Immature natural killer cell (primary cell): ENCODE measurements at regions not wholly inside any gene's neighbourhood (a gene's known extent, or its start where the extent isn't known, plus 50 kb on each side); places are given as distances from the start of the nearest gene placed in this dataset.
"Not testable (repeated sequence)": the region's sequence is repeated elsewhere in the genome, so short reads cannot be mapped to it uniquely, and the experiment has no call there.

Experiments
- DNase-seq, 3 donors: peaks; one replicate each; pipeline ENCODE4 v3.0.0; 2022; ENCODE audit warnings: mixed read lengths in 1 of 3
- H3K27ac Mint-ChIP-seq, 6 donors: one replicate each; pipeline ENCODE4 v1.8.0; 2020; ENCODE audit warnings: mixed read lengths in 6 of 6, mild to moderate bottlenecking in 5 of 6, inconsistent platforms in 4 of 6, moderate library complexity in 3 of 6
- H3K27me3 Mint-ChIP-seq, 3 donors: one replicate each; pipeline ENCODE4 v1.8.0; 2020 to 2021; ENCODE audit warnings: low read depth in 3 of 3, mild to moderate bottlenecking in 3 of 3, mixed read lengths in 3 of 3, moderate library complexity in 3 of 3, inconsistent platforms in 1 of 3
- H3K36me3 Mint-ChIP-seq, 3 donors: one replicate each; pipeline ENCODE4 v1.8.0; 2020; ENCODE audit warnings: mixed read lengths in 3 of 3, inconsistent platforms in 2 of 3, mild to moderate bottlenecking in 2 of 3
- H3K4me1 Mint-ChIP-seq, 2 donors: one replicate each; pipeline ENCODE4 v1.8.0; 2020; ENCODE audit warnings: inconsistent platforms in 2 of 2, mild to moderate bottlenecking in 2 of 2, mixed read lengths in 2 of 2, moderate library complexity in 1 of 2
- H3K4me3 Mint-ChIP-seq, 5 donors: one replicate each; pipeline ENCODE4 v1.8.0; 2020; ENCODE audit warnings: mild to moderate bottlenecking in 5 of 5, mixed read lengths in 5 of 5, inconsistent platforms in 3 of 5, moderate library complexity in 3 of 5
- H3K9me3 Mint-ChIP-seq, 6 donors: one replicate each; pipeline ENCODE4 v1.8.0; 2020; ENCODE audit warnings: mild to moderate bottlenecking in 6 of 6, mixed read lengths in 6 of 6, inconsistent platforms in 4 of 6, moderate library complexity in 3 of 6

GRCh38 chr7:56491636-56492425 is 375.6 kb upstream of the NUPR2 start:
- no peaks in the 10 kb centered on the region for H3K4me1 Mint-ChIP-seq
- DNase-seq, result no peak
- no peak overlapping the region for H3K4me3 Mint-ChIP-seq
- H3K9me3 Mint-ChIP-seq, result peaks cover 30 to 61% (median 46%) of the 10 kb centered on the region in 6 donors
- H3K36me3 Mint-ChIP-seq, result peaks cover 0 to 8% (median 3%) of the 10 kb centered on the region in 3 donors
- H3K27me3 Mint-ChIP-seq, result no peaks in the 10 kb centered on the region
- H3K27ac Mint-ChIP-seq, result no peak overlapping the region

- Mint-ChIP-seq H3K9me3 (peaks cover 38 to 74% (median 68%) of the 10 kb centered on the region in 6 donors), H3K27me3 (peaks cover 0 to 2% (median 0%) of the 10 kb centered on the region in 3 donors), H3K4me1 (no peaks in the 10 kb centered on the region), H3K36me3 (peaks cover 9 to 13% (median 10%) of the 10 kb centered on the region in 3 donors), H3K4me3 (no peak overlapping the region), H3K27ac (no peak overlapping the region)
- no peak for DNase-seq
These were observed 367.8 kb upstream of the NUPR2 start for GRCh38 chr7:56483861-56484550.

GRCh38 chr7:56483153-56483552 is 366.9 kb upstream of the NUPR2 start:
- H3K36me3 Mint-ChIP-seq, result peaks cover 7 to 9% (median 9%) of the 10 kb centered on the region in 3 donors
- DNase-seq, result no peak
- no peak overlapping the region for H3K4me3 Mint-ChIP-seq
- no peak overlapping the region for H3K27ac Mint-ChIP-seq
- peaks cover 34 to 76% (median 71%) of the 10 kb centered on the region in 6 donors for H3K9me3 Mint-ChIP-seq
- no peaks in the 10 kb centered on the region for H3K4me1 Mint-ChIP-seq
- peaks cover 0 to 2% (median 0%) of the 10 kb centered on the region in 3 donors for H3K27me3 Mint-ChIP-seq

- H3K27me3 Mint-ChIP-seq, result peaks cover 0 to 4% (median 0%) of the 10 kb centered on the region in 3 donors
- H3K9me3 Mint-ChIP-seq, result peaks cover 36 to 80% (median 69%) of the 10 kb centered on the region in 6 donors
These were observed 363.5 kb upstream of the NUPR2 start for GRCh38 chr7:56479748-56480147.

GRCh38 chr7:56479136-56479535 is 362.9 kb upstream of the NUPR2 start:
- peaks cover 0 to 2% (median 0%) of the 10 kb centered on the region in 3 donors for H3K27me3 Mint-ChIP-seq
- peaks cover 7 to 15% (median 13%) of the 10 kb centered on the region in 3 donors for H3K36me3 Mint-ChIP-seq
- H3K4me1 Mint-ChIP-seq, result no peaks in the 10 kb centered on the region
- H3K9me3 Mint-ChIP-seq, result peaks cover 36 to 84% (median 65%) of the 10 kb centered on the region in 6 donors
- H3K27ac Mint-ChIP-seq, result no peak overlapping the region
- no peak for DNase-seq
- no peak overlapping the region for H3K4me3 Mint-ChIP-seq

More at GRCh38 chr7:56479748-56480147, 363.5 kb upstream of the NUPR2 start:
- no peak overlapping the region for H3K27ac Mint-ChIP-seq
- DNase-seq, result no peak
- no peak overlapping the region for H3K4me3 Mint-ChIP-seq
- H3K36me3 Mint-ChIP-seq, result peaks cover 7 to 15% (median 13%) of the 10 kb centered on the region in 3 donors
- no peaks in the 10 kb centered on the region for H3K4me1 Mint-ChIP-seq

- Mint-ChIP-seq H3K4me3 (no peak overlapping the region), H3K27me3 (peaks cover 0 to 3% (median 0%) of the 10 kb centered on the region in 3 donors), H3K27ac (no peak overlapping the region), H3K36me3 (peaks cover 3 to 8% (median 4%) of the 10 kb centered on the region in 3 donors), H3K9me3 (peaks cover 26 to 93% (median 70%) of the 10 kb centered on the region in 6 donors), H3K4me1 (no peaks in the 10 kb centered on the region)
- DNase-seq, result no peak
These were observed 358.1 kb upstream of the NUPR2 start for GRCh38 chr7:56474271-56474670.

GRCh38 chr7:56471811-56472210 is 355.6 kb upstream of the NUPR2 start:
- DNase-seq, result no peak
- Mint-ChIP-seq H3K9me3 (peaks cover 18 to 88% (median 67%) of the 10 kb centered on the region in 6 donors), H3K27ac (no peak overlapping the region), H3K27me3 (peaks cover 0 to 2% (median 0%) of the 10 kb centered on the region in 3 donors), H3K36me3 (peaks cover 0 to 7% (median 5%) of the 10 kb centered on the region in 3 donors), H3K4me1 (no peaks in the 10 kb centered on the region), H3K4me3 (no peak overlapping the region)

GRCh38 chr7:56466607-56467525 is 350.6 kb upstream of the NUPR2 start:
- not testable (repeated sequence) for H3K27ac Mint-ChIP-seq, H3K27me3 Mint-ChIP-seq, H3K4me1 Mint-ChIP-seq, H3K4me3 Mint-ChIP-seq, DNase-seq
- Mint-ChIP-seq H3K9me3 (peaks cover 36 to 90% (median 84%) of the 10 kb centered on the region in 6 donors), H3K36me3 (peaks cover 0 to 20% (median 15%) of the 10 kb centered on the region in 3 donors)

- H3K36me3 Mint-ChIP-seq, result no peaks in the 10 kb centered on the region
- peaks cover 19 to 50% (median 41%) of the 10 kb centered on the region in 6 donors for H3K9me3 Mint-ChIP-seq
- no peaks in the 10 kb centered on the region for H3K4me1 Mint-ChIP-seq
- H3K27ac Mint-ChIP-seq, result no peak overlapping the region
- peaks cover 0 to 2% (median 0%) of the 10 kb centered on the region in 3 donors for H3K27me3 Mint-ChIP-seq
- no peak overlapping the region for H3K4me3 Mint-ChIP-seq
- DNase-seq, result no peak
These were observed 333.5 kb upstream of the NUPR2 start for GRCh38 chr7:56449762-56450161.

GRCh38 chr7:56447864-56448693 is 331.9 kb upstream of the NUPR2 start:
- Mint-ChIP-seq H3K9me3 (peaks cover 10 to 47% (median 41%) of the 10 kb centered on the region in 6 donors), H3K4me1 (no peaks in the 10 kb centered on the region), H3K4me3 (no peak overlapping the region), H3K27me3 (peaks cover 0 to 2% (median 0%) of the 10 kb centered on the region in 3 donors), H3K27ac (no peak overlapping the region), H3K36me3 (no peaks in the 10 kb centered on the region)
- no peak for DNase-seq

GRCh38 chr7:56420528-56420927 is 304.3 kb upstream of the NUPR2 start:
- not testable (repeated sequence) for H3K27me3 Mint-ChIP-seq, H3K4me3 Mint-ChIP-seq, H3K36me3 Mint-ChIP-seq, H3K4me1 Mint-ChIP-seq, H3K27ac Mint-ChIP-seq, DNase-seq
- peaks cover 8 to 20% (median 16%) of the 10 kb centered on the region in 6 donors for H3K9me3 Mint-ChIP-seq

- Mint-ChIP-seq H3K4me1 (no peaks in the 10 kb centered on the region), H3K4me3 (no peak overlapping the region), H3K27ac (no peak overlapping the region), H3K27me3 (peaks cover 0 to 2% (median 0%) of the 10 kb centered on the region in 3 donors), H3K9me3 (peaks cover 2 to 14% (median 7%) of the 10 kb centered on the region in 6 donors), H3K36me3 (no peaks in the 10 kb centered on the region)
- DNase-seq, result no peak
These were observed 259.0 kb upstream of the NUPR2 start for GRCh38 chr7:56375173-56375572.
